GM12865 (cell line): ENCODE measurements at regions not wholly inside any gene's neighbourhood (a gene's known extent, or its start where the extent isn't known, plus 50 kb on each side); places are given as distances from the start of the nearest gene placed in this dataset.

Experiments used
- DNase-seq: peaks from one replicate; pipeline ENCODE4 v3.0.0; 2010; ENCODE audit warnings: low read depth
- H3K4me3 ChIP-seq: 2 replicates; pipeline ENCODE4 v1.5.1; 2011; ENCODE audit warnings: mild to moderate bottlenecking, low read depth, low read length, control low read depth
- CTCF ChIP-seq: IDR thresholded peaks from 2 replicates; pipeline ENCODE4 v1.5.1; 2011; ENCODE audit warnings: low read length, control low read depth, low read depth, inconsistent platforms; ENCODE audit not compliant: insufficient read depth; ENCODE audit errors: missing control alignments

GRCh38 chr10:56547163-56547562 is 186.1 kb upstream of the ZWINT start:
- no peak for DNase-seq
- TF ChIP-seq CTCF, result no peak

GRCh38 chr10:56537984-56538383 is 176.9 kb upstream of the ZWINT start:
- H3K4me3 ChIP-seq, result no peak overlapping the region
- DNase-seq, result no peak
- TF ChIP-seq CTCF, result no peak

More at GRCh38 chr10:56547163-56547562, 186.1 kb upstream of the ZWINT start:
- H3K4me3 ChIP-seq, result no peak overlapping the region

GRCh38 chr10:56522166-56522565 is 161.1 kb upstream of the ZWINT start:
- no peak for TF ChIP-seq CTCF

GRCh38 chr10:56508562-56508961 is 147.5 kb upstream of the ZWINT start:
- H3K4me3 ChIP-seq, result no peak overlapping the region
- no peak for TF ChIP-seq CTCF
- no peak for DNase-seq

More at GRCh38 chr10:56522166-56522565, 161.1 kb upstream of the ZWINT start:
- no peak overlapping the region for H3K4me3 ChIP-seq
- DNase-seq, result no peak

GRCh38 chr10:56507033-56507432 is 146.0 kb upstream of the ZWINT start:
- no peak overlapping the region for H3K4me3 ChIP-seq
- TF ChIP-seq CTCF, result no peak
- peak; percentile 31 for DNase-seq

- TF ChIP-seq CTCF, result no peak
- no peak overlapping the region for H3K4me3 ChIP-seq
- no peak for DNase-seq
Observed at GRCh38 chr10:56505555-56505954, 144.5 kb upstream of the ZWINT start.

- DNase-seq, result no peak
- TF ChIP-seq CTCF, result no peak
- H3K4me3 ChIP-seq, result no peak overlapping the region
Observed at GRCh38 chr10:56496186-56496486, 135.1 kb upstream of the ZWINT start.
